GM21717 (cell line): ENCODE measurements at regions not wholly inside any gene's neighbourhood (a gene's known extent, or its start where the extent isn't known, plus 50 kb on each side); places are given as distances from the start of the nearest gene placed in this dataset.
"Not testable (repeated sequence)": the region's sequence is repeated elsewhere in the genome, so short reads cannot be mapped to it uniquely, and the experiment has no call there.

Experiments used
- ATAC-seq: cut with Tn5 transposase; IDR thresholded peaks from one replicate; pipeline ENCODE4 v1.9.1; 2021; ENCODE audit warnings: mild to moderate bottlenecking, moderate library complexity; ENCODE audit not compliant: unreplicated experiment

DNA sequence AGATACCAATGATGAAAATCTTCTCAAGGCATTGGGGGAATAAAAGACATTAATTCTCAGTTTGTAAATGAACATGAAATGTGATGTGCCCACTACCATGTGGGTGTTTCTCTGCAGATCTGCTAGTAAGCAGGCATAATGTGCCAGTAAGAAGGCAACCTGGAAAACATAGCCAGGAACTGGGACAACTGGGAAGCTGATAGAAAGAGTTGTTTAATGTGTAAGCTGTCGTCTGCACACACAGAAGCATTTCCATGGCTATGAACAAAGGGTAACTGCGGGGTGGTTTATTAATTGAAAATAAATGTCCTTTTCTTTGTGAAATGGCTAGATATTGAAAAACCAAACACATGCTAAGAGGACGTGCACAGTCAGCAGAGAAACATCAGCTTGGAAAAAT is 52.0 kb downstream of the ZC3H11B start:
- ATAC-seq, result no peak

GRCh38 chr1:219559899-219560298 is 53.0 kb downstream of the ZC3H11B start:
- ATAC-seq, result no peak

DNA sequence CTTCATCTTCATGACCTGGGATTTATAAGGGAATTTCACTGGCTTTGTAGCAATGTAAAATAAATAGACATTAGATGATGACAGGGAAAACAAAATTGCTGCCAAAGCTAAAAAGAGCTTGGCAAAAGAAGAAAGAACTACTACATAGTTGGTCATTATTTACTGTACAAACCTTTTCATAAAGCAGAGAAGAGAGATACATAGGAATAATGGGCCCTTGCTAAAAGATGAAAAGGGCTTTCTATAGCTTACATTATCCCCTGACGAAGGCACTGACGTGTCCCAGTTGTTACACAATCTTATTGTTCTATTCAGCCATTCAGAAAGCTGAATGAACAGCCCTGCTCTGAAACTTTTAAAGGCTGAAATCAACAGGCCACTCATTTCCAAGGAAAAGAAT is 57.1 kb downstream of the ZC3H11B start:
- ATAC-seq, result no peak

- peak; percentile 49 for ATAC-seq
Observed at GRCh38 chr1:219555031-219555692, 57.7 kb downstream of the ZC3H11B start.

- ATAC-seq, result no peak
Observed at GRCh38 chr1:219553934-219554502, 58.9 kb downstream of the ZC3H11B start.

GRCh38 chr1:219550201-219550600 is 62.7 kb downstream of the ZC3H11B start:
- no peak for ATAC-seq

DNA sequence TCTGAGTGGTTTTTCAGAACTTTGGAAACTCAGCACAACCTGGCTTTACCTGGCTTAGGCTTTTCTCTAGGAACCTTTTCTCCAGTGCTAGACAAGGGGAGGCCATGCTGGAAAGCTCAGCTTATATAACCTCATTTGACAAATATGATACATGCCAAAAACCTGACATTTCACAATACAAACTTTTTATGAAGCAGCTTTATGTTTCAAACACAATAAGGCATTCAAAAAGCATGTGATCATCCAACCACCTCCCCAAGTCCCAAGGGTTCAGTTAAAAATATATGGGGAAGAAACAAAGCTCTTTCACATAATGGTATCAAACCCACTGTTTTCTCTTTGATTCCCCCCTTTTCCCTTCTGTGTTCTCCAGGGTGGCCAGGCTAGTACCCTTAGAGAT is 63.7 kb downstream of the ZC3H11B start:
- ATAC-seq, result no peak

DNA sequence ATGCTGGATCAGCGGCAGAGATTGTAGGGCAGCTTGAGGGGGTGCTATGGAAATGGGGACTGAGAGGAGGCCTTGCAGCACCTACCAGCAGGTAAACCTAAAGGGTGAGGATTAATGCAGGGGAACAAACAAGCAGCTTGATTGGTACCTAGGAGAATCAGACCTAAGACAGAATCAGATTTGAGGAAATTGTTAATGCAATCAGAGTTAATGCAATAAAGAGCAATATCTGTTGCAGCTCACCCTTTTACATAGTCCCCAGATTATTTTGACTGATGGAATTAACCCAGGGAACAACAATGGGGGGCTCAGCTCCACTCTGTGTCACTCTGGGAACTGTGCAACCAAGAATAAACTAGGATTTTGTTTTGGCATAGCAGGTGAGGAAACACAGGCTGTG is 64.5 kb downstream of the ZC3H11B start:
- ATAC-seq, result no peak

GRCh38 chr1:219545756-219546155 is 67.1 kb downstream of the ZC3H11B start:
- ATAC-seq, result not testable (repeated sequence)

- ATAC-seq, result no peak
Observed at GRCh38 chr1:219544163-219544846, 68.6 kb downstream of the ZC3H11B start.

DNA sequence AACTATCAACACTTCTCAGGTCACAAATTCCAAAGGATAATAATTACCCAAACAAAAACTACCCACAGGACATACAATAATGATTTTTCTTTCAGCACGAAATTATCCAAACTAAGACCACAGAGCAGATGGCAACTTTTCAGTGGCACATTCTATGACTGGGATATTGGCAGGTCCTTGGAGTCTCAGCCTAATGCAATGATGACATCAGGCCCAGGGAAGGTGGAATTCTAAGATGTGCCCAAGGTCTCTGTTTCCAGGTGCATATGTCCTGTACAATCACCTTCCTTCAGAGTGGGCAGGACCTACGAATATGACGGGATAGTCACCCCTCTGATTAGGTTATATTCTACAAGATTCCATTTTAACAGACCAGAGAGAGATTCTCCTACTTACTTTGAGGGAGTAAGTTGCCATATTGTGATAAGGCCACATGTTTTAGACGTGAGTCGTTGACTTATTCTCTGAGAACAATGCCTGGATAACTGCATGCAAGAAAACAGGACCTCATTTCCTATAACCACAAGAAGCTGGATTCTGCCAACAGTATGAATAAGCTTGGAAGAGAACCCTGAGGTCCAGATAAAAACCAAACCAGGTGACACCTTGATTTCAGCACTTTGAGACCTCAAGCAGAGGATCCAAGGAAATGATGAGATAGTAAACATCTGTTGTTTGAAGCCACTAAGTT is 69.9 kb downstream of the ZC3H11B start:
- ATAC-seq, result no peak

- ATAC-seq, result no peak
Observed at GRCh38 chr1:219541946-219542345, 71.0 kb downstream of the ZC3H11B start.

DNA sequence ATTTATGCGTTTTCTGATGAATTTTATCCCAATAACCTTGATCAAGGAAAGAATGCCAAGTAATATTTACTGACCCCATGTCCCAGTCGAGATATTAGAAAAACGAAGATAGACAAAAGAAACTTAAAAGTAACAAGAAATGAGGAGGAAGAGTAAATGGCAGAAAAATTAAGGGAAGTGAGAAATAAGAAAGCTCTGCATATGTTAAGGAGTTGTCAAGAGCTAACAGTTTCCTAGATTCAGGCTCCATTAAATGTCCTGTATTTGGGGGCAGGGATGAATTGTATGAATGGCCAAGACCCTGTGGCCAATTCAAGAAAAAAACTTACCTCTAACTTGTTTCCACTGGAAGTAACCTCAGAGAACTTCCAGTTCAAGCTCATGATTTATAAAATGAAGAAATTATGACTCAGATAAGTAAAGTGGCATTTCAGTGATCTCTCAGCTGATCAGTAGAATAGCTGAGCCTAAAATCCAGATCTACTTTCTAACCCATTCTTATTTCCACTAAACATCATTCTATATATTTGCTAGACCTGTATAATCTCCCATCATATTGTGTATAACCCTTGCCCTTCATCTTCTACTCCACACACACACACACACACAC is 73.2 kb downstream of the ZC3H11B start:
- ATAC-seq, result no peak

- ATAC-seq, result no peak
Observed at GRCh38 chr1:219538886-219539285, 74.0 kb downstream of the ZC3H11B start.

DNA sequence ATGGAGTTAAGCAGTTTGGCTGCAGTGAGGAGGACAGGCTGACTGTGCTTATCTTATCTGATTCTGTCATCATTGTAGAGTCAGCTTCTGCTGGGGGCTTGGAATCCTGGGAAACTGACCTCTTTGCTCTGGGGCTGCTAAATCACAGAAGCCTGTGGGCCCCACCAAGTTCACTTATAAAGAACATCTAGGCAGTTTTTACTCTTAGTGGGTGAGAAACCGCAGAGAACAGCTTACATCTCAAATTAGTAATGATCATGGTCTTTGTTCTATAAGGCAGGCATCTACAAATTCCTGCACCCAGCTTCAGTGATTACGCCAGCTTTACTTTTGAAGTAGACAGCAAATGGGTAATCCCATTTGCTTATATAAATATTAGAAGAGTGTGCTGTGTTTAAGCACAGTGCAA is 75.7 kb downstream of the ZC3H11B start:
- no peak for ATAC-seq

- ATAC-seq, result no peak
Observed at GRCh38 chr1:219536038-219536437, 76.9 kb downstream of the ZC3H11B start.

DNA sequence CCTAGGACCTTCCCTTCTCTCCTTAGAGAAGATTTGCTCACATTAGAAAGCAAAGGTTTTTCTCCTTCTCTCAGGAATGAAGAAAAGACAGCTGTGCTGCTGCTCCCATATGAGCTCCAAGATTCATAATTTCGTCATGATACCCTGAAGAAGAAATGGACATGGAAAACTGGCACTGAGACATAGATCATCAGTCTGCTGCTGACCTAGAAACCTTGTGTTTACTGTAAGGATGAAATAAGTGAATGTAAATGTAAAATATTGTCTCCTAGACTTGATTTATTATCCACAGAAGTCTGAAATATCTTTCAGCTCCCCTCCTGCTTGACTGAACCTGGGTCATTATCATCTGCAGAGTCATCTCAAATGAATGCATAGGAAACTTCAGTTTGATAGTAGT is 77.9 kb downstream of the ZC3H11B start:
- ATAC-seq, result no peak

- ATAC-seq, result no peak
Observed at GRCh38 chr1:219533280-219533679, 79.6 kb downstream of the ZC3H11B start.

DNA sequence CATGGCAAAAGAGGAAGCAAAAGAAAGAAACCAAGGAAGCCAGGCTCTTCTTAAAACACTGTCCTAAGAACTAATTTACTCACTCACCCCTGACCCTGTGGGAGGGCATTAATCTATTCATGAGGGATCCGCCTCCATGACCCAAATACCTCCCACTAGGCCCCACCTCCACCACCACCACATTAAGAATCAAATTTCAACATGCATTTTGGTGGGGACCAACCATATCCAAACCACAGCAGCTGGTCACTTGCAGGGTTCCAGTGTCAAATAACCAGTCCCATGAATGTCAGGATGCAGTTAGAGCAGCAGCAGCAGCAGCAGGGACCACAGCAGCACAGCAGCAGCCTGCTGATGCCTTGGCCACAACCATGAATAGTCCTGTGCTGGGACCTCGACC is 83.8 kb downstream of the ZC3H11B start:
- ATAC-seq, result no peak

DNA sequence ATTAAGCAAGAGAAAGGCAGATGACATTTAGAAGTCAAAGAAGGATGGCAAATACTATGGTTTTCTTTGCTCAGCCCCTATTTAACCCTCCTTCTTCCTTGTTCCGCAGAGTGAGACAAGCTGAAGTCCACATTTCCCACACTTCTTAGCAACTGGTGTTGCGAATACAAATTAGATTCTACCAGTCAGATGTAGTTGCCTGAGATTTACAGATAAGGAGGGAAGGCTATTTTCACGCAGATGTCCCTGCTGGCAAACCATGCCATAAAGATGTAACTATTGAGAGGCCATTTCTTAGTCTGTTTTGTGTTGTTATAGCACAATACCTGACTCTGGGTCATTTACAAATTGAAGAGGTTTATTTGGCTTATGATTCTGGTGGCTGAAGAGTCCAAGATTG is 84.3 kb downstream of the ZC3H11B start:
- ATAC-seq, result no peak

DNA sequence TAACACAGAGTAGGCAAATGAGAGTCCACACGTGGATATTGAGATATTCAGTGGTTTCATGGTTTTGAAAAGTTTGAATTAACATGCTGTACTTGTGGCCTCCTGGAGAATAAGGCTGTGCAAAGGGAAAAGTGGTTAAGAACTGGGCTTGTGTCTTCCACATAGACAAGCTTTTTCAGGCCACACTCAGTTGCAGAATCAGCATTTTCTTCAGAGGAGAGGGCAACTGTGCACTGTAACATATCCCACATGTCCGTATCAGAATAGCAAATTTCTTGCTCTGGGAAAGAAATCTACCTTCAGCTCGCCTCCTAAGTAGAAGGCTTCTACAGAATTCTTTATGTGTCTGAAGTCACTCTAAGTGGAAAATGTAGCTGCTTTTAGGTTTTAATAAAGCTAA is 84.9 kb downstream of the ZC3H11B start:
- no peak for ATAC-seq
